DMS153 (cell line): ENCODE measurements at regions not wholly inside any gene's neighbourhood (a gene's known extent, or its start where the extent isn't known, plus 50 kb on each side); places are given as distances from the start of the nearest gene placed in this dataset.

ENCODE experiments used
- DNase-seq: peaks from one replicate; lab custom pipeline; 2025; lab: John Stamatoyannopoulos, UW

GRCh38 chr1:219669556-219669955, 56.7 kb upstream of the ZC3H11B start:
- no peak for DNase-seq

DNA sequence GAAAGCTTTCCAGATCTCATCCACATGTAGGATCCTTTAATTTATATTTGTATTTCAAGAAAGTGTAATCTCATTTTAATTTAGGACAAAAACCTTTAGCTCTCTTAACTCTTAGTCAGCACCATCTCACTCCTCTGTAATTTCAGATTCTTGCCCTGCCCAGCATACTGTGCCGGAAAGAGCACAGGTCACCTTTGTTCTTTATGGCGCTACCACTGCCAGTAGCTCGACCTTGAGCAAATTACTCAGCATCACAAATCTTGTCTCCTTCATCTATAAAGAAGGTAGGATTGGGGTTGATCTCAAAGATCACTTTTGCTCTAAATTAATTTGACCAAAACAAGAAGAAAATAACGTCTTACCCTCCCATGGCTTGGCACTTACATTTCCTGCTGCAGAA, 56.1 kb upstream of the ZC3H11B start:
- no peak for DNase-seq

GRCh38 chr1:219668446-219668845, 55.5 kb upstream of the ZC3H11B start:
- no peak for DNase-seq

DNA sequence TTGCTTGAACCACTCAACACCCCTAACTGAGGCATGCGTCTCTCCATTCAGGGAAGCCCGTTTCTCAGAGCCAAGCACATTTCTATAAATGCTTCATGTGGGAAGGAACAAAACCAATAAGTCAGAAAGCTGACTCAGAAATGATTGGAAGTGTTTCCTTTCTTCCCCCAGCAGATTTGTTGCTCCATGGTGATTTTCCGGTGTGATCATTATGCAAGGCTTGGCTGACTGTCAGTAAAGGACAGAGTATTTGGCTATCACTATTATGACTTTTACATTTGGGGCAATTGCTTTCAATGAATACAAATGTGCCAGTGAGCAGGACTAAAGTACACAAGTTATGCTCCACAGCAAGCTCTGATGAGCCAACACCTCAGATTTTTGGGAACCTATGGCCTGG, 53.3 kb upstream of the ZC3H11B start:
- DNase-seq, result no peak

DNA sequence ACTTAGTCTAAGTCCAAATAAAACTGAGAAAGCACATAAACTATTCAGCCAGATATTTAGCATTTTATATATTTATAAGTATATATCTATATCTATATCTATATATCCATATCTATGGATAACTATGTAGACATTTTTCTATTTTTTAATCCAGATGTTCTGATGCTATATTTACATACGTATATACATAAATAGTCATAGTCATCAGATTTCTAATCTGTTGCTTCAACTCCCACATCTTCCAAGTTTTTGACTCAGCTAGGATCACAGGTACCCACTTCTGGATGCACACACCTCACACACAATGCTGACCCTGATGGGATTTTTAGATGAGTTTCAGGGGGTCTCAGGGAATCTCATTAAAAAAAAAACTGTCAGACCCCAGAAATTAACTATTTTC, 52.2 kb upstream of the ZC3H11B start:
- DNase-seq, result no peak

DNA sequence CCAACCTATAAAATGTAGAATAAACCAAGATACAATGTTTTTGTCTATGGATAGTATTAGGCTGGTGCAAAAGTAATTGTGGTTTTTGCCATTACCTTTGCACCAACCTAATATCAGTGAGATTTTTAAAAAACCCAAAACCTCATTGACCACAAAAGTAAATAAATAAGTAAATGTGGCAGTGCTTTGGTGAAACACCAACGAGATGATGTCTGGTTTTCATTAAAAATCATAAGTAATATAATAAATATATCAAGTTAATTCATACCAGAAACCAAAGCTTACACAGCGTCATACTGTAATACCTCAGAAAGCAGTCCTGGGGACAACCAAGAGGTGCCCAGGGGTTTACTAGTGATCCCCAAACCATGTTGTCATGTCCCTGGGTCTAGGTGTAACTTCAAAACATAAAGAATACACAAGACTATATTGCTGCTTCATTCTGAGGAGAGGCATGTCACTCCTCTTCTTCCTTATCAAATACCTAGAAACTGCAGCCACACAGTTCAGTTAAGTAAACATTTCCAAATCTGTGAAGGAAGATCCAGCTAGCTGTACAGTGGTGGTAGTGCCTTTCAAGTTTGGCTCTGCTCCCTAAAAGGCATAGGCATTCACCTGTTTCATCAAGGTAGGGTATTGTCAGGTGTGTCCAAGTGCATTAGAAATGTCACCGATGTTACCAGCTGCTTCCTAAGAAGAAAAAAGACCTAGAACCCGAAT, 51.6 kb upstream of the ZC3H11B start:
- no peak for DNase-seq
